IPS DF 4.7 (cell line): ENCODE measurements at regions not wholly inside any gene's neighbourhood (a gene's known extent, or its start where the extent isn't known, plus 50 kb on each side); places are given as distances from the start of the nearest gene placed in this dataset.
A peak's percentile ranks its signal among the peaks of the same experiment; 100 is the strongest.
"Not testable (repeated sequence)": the region's sequence is repeated elsewhere in the genome, so short reads cannot be mapped to it uniquely, and the experiment has no call there.

Source experiments
- DNase-seq: peaks from one replicate; pipeline ENCODE4 v3.0.0-alpha.2; 2013; ENCODE audit warnings: low spot score; ENCODE audit errors: extremely low read depth

DNA sequence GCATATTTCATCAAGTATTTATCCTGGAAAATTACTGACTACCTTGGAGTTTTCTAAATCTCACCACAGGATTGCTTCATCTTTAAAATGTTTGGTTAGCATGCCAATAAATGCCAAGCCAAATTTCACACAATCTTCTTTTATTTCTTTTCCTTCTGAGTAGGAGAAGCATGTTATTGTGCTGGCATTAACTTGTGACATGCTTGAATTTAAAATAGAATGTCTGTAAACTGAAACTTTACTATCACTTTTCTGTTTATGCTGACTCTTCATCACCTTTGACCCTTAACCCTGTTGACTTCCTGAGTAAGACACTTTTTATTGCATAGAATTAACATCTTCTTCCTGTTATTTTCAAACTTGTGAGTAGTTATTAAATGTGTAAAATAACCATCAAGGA is 56.2 kb upstream of the LRRTM4 start:
- DNase-seq = no peak

DNA sequence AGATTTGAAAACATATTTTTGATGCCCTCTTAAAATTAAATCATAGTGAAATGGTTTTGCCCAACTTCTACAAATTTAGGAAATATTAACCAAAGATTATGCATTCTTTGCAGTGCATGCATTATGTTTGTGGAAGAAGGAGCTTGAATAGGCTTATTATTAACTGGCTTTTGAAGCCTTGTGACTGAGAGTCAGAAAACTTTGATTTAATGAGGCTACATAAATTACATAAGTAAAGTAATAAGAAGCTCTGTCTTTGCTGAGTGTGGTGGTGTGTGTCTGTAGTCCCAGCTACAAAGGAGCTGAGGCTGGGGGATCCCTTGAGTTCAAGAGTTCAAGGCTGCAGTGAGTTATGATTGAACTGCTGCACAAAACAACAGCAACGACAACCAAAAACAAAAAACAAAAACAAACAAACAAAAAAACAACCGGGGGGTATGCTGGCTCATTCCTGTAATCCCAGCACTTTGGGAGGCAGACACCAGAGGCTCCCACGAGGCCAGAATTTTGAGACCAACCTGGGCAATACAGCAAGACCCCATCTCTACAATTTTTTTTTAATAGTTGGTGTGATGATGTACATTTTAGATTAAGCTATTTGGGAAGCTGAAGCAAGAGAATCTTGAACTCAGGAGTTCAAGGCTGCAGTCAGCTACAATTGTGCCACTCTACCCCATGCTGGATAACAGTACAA is 57.0 kb upstream of the LRRTM4 start:
- DNase-seq = no peak

DNA sequence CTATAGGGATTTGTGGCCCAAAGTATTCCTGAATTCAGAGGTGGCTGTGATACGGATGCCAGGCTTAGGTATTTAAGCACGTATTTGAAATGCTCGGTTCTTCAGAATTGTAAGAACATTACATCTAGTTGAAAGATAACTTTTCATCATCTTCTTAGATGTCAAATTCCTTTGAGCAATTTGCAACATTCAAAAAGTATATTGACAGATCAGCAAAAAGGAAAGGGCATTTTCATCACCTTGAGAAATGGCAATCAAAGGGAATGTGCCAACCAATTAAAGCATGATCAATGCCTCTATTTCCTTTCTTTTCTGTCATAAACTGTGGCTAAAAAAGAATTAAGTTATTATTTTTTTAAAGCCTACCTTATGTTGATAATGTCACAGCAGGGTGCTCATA is 66.3 kb upstream of the LRRTM4 start:
- no peak for DNase-seq

DNA sequence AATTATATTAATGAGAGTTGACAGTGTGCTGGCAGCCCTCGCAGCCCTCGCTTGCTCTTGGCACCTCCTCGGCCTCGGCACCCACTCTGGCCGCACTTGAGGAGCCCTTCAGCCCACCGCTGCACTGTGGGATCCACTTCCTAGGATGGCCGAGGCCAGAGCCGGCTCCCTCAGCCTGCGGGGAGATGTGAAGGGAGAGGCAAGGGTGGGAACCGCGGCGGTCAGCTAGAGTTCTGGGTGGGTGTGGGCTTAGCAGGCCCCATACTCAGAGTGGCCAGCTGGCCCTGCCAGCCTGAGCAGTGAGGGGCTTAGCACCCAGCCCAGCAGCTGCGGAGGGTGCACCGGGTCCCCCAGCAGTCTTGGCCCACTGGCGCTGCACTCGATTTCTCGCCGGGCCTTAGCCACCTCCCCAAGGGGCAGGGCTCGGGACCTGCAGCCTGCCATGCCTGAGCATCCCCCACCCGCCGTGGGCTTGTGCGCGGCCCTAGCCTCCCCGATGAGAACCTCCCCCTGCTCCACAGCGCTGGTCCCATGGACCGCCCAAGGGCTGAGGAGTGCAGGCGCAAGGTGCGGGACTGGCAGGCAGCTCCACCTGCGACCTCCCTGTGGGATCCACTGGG is 68.2 kb upstream of the LRRTM4 start:
- DNase-seq = no peak

DNA sequence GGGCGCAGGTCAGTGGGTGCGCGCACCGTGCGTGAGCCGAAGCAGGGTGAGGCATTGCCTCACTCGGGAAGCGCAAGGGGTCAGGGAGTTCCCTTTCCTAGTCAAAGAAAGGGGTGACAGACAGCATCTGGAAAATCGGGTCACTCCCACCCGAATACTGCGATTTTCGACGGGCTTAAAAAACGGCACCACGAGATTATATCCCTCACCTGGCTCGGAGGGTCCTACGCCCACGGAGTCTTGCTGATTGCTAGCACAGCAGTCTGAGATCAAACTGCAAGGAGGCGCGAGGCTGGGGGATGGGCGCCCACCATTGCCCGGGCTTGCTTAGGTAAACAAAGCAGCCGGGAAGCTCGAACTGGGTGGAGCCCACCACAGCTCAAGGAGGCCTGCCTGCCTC is 70.8 kb upstream of the LRRTM4 start:
- DNase-seq = not testable (repeated sequence)

DNA sequence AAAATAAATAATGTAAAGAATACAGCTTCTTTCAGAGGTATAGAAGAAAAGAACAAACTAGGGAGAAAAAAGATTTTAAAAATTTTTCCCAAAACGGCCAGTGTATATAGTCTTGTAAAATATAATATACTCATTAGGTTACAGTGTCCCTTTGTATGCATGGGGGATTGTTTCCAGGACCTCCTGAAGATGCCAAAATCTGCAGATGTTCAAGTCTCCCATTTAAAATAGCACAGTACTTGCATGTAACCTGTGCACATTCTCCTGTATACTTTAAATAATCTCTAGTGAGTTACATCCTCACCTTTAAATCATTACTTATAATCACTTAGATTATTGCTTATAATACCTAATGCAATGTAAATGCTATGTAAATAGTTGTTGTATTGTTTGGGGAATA is 80.6 kb upstream of the LRRTM4 start:
- DNase-seq = no peak

DNA sequence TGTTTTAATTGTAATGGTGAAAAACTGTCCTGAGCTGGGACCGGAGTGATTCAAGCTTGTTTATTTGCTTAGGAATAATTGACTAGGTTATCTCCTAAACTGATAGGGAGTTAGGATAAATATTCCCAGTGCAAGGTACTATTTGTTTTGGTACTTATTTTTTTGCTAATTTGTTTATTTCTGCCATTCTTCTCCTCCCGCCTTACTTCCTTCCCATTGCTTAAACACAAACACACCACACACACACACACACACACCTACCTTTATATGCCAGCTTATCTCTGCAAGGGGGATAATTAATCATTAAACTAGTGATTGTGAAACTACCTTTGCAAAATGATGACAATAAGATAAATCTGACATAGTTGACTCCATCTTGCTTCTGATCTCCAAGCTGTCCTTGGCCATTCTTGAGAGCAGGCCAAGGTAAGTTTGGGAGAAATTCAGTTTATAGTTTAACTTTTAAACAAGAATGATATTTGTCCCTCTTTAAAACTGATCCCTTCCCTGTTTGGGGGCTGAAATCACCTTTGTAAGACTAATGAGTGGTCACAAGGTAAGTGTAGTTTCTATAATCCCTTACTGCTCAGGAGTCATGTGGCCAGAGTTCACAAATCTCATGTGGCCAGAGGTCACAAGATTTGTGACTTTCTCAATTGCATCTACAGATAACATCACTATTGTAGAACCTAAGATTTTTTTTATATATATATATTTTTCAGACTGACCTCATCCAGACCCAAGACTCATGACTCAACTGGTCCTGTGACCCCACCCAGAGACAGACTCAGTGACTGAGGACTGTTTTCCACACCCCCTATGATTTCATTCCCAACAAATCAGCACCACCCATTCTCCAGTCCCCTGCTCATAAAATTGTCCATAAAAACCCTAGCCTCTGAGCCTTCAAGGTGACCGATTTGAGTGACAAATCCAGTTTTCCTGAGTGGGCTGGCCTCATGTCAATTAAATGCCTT is 83.1 kb upstream of the LRRTM4 start:
- DNase-seq = no peak

DNA sequence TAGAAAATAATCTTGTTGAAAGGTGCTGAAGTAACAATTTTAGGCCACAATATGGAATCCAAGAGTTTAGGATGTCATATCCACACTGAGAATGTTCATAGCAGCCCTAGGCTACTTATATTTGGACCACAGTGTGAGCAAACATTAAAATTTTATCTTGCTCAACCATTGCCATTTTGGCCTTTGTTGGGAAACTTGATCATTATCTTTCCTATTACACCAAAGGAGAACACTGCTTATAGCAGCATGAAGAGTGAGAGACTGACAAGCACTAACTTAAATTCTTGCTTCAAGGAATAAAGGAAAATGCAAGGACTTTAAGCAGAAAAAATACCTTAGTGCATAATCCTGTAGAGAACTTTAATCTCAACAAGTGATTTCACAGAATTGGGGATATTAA is 86.3 kb upstream of the LRRTM4 start:
- DNase-seq = no peak

DNA sequence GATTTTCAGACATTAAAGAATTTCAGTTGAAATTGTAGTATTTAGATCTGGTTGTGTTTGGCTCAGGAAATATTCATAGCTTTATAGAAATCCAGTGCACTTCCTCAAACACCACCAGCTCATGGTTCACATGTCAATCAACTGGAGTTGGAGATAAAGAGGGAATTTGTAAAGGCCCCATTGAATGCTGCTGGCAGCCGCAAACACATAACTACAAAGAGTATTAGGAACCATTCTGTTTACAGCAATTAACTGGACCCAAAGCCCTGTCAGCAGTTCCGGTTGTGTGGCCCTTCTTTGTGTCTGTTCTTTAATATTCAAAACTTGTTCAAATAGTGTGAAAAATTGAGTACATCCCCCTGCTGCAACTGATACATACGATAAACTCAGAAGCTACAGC is 107.4 kb upstream of the LRRTM4 start:
- DNase-seq = no peak

DNA sequence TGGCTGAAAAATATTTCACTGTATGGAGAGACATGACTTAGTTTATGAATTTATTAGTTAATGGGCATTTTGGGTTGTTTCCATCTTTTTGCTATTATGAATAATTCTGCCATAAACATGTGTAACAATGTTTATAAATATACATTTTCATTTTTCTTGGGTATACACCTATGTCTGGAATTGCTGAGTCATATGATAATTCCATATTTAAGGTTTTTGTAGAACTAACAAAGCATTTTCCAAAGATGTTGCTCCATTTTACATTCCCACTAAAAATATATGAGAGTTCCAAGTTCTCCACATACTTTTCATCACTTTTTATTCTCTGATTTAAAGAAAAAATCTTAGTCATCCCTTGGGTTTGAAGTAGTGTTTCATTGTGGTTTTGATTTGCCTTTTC is 108.8 kb upstream of the LRRTM4 start:
- no peak for DNase-seq

DNA sequence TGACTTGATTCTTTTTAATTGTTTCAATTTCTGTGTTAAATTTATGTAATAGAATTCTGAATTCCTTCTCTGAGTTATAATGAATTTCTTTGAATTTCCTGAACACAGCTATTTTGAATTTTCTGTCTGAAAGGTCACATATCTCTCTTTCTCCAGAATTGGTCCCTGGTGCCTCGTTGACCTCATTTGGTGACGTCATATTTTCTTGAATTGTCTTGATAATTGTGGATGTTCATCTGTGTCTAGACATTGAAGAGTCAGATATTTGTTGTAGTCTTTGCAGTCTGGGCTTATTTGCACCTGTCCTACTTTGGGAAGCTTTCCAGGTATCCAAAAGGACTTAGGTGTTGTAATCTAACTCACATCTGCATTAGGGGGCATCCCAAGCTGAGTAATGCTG is 111.4 kb upstream of the LRRTM4 start:
- no peak for DNase-seq

DNA sequence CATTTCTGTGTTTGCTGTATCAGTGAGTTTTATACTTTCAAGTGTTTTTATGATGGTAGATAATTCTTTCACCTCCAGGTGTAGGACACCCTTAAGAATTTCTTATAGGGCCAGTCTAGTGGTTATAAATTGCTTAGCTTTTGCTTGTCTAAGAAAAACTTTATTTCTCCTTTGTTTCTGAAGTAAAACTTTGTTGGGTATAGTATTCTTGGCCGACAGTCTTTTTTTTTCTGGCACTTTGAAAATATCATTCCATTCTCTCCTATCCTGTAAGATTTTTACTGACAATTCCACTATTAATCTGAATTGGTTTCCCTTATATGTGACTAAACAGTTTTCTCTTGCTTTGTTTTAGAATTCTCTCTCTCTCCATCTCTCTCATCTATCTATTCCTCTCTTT is 118.7 kb upstream of the LRRTM4 start:
- DNase-seq = no peak

DNA sequence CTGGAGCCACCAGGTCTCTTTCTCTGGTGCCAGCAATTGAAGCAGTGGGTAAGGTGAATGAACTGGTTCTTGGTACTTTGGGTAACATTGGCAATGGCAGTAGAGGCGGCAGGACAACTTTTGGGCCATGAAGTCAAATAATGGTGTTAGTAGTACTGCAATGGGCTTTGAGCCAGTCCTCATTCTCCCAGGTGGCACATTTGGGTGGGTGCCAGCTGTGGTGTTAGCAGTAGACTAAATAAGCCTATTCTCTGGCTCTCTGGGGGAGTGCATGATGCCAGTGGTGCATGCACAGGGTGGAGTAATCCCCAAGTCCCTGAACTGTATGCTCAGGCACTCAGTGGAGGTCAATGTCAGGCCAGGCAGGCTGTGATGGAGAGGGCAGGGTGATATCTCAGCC is 120.2 kb upstream of the LRRTM4 start:
- DNase-seq = no peak

DNA sequence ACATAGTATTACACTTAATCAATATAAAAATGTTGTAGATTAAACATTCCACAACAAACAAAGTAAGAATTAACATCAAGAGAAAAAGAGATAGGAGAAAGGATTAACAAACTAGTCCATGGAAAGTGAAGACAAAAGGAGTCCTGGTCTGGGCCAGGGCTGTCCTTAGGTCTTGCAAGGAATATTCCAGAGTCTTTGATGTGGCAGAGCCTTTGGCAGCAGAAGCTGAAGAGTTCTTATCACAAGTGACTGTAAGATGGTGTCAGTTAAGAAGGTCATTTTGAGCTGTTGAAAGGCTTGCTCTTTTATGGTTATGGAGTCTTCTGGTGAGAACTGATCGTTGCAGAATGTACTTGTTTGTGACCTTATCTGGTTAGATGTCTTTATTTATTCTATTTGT is 127.7 kb upstream of the LRRTM4 start:
- DNase-seq = no peak

DNA sequence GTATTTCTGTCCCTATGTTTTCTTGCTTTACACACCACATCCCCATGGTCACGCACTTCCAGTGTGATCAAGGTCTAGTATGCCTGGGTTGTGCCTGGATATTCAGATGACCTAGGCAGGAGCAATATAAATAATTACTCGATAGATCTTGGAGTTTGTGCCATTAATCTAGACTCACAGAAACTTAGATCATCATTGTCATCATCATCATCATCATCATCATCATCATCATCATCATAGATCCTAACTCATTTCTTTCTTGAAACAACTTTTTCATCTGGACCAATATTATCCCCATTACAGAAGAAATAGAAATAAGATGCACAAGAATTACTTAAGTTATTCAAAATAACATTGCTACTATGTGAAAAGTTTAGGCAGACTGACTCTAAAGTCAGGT is 130.3 kb upstream of the LRRTM4 start:
- no peak for DNase-seq

DNA sequence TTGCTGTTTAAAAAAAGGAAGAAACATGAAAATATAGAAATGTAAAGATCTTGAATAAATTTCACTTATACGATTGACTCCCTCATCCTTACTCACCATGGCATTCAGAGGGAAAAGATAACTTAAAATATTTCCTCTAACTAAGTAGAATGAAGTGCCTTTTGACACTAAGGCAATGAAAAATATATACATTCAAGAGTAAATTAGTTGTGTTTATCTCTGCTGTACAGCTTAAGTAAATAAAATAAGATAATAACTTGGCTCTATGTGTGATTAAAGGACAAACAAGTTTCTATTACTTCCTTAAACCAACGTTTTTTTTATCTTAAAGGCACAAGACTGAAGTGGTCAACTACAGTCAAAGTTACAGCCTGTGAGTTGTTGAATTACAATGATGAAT is 142.3 kb upstream of the LRRTM4 start:
- no peak for DNase-seq

DNA sequence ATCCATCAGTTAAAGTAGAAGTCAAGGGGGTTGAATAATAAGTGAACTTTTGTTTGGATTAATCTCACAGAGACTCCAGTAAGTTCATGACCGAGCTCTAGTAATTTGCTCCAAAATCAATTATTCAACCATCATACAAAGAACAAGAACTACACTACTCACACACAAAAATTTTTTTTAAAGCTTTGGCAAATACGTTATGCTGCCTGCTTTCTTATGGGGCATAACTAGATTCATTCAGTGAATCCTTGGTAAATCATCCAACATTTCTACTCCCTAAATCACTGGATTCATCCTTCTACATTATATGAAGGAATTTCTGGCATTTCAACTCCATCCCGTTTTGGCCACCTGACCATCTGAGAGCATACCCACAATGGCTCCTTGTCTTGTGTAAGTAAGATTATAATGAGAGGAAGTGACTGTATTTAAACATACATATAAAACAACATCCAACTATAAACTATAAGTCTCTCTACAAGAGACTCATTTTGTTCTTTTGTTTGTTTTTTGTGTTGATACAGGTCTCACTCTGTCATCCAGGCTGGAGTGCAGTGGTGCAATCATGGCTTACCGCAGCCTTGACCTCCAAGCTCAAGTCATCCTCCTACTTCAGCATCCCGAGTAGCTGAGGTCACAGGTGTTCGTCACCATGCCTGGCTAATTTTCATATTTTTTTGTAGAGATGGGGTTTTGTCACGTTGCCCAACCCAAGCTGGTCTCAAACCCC is 144.2 kb upstream of the LRRTM4 start:
- no peak for DNase-seq

DNA sequence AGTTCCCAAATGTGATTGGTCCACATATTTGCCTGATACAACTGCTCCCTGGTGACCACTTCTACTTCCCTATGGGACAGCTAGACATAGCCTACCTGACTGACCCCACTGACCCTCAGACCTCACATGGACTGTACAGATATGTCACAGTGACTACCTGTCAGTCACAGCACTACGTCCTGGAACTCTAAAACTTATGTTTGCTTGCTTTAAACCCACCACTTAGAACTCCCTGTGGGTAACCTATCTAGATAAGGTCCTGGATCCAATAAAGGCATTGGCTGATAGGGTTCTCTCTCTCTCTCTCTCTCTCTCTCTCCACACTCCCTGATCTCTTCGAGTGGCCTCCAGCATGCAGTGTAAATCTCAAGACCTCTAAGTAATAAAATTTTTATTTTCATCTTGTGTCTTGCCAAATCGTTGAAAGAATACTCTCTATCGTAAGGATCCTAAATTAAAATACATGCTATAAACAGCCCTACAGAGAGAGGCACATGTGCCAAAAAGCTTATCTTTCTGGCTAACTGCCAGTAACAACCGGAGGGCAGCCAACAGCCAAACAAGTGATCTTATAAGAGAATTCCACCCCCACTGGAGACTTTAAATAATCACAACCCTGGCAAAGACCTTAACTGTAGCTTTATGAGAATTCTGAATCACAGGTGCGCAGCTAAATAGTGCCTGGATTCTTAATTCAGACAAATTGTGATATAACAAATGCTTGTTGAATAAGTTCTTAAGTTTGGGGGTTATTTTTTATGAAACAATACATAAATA is 162.6 kb upstream of the LRRTM4 start:
- not testable (repeated sequence) for DNase-seq

DNA sequence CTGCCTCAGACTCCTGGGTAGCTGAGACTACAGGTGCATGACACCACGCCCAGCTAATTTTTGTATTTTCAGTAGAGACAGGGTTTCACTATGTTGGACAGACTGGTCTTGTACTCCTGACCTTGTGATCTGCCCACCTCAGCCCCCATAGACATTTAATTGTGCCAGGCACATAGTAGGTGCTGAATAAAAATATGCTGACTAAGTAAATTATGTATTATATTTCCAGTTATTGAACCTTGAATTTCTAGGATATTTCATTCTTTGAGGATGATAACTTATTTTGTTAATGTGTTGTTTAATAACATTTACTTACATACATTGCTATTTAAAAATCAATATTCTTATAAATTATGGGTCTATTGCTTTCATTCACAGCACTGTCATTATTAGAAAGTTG is 190.4 kb upstream of the LRRTM4 start:
- no peak for DNase-seq

DNA sequence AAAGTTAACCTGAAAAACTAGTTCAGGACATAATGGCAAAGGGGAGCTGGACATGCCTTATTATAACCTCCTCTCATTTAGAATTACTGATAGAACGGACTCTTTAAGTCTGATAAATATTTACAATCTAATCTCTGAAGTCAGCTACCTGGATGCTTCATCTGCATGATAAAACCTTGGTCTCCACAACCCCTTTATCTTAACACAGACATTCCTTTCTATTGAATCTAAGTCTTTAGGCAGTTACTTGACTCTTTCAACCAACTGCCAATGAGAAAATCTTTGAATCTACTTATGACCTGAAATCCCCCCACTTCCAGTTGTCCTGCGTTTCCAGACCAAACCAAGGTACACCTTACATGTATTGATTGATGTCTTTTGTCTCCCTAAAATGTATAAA is 191.2 kb upstream of the LRRTM4 start:
- peak; percentile 14 for DNase-seq

DNA sequence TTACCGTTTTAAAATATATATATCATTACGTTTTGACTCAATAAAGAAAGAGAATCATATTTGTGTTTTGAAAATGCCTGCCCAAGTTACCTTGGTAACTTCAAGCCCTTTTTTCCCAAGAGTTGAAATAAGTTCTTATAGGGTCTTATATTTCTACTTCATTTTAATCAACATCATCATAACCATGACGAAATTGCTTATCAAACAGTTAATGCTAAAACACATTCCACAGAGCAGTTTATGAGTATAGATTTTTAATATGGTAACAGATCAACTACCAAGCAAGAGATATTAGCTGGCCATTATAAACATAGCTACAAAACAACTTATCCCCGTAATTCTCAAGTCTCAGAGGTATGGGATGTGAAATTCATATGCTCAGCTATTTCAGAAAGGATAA is 197.9 kb upstream of the LRRTM4 start:
- no peak for DNase-seq
